ENCODE measurements at regions not wholly inside any gene's neighbourhood (a gene's known extent, or its start where the extent isn't known, plus 50 kb on each side); places are given as distances from the start of the nearest gene placed in this dataset.
A peak's percentile ranks its signal among the peaks of the same experiment; 100 is the strongest.

- no peaks in the 10 kb centered on the region for H3K79me2 ChIP-seq (replicated peaks; ENCODE audit: insufficient read depth)
- no peaks in the 10 kb centered on the region for H4K20me1 ChIP-seq (replicated peaks; ENCODE audit: insufficient read depth)
- ATAC-seq (no peak), DNase-seq (ENCODE audit: low spot score) (no peak)
- H3K4me3 ChIP-seq, result no peak overlapping the region
- Mint-ChIP-seq H3K36me3 (ENCODE audit: low read depth) (no peaks in the 10 kb centered on the region; the same call in 2 of the 3 replicates), H3K4me1 (peaks cover 4% of the 10 kb centered on the region; the same call in 2 of the 3 replicates), H3K4me3 (no peak overlapping the region), H3K27ac (no peak overlapping the region), H3K27me3 (ENCODE audit: insufficient read depth, low read depth, poor library complexity) (peaks cover 9% of the 10 kb centered on the region), H3K9me3 (no peaks in the 10 kb centered on the region)
- H3K4me2 ChIP-seq, result no peak overlapping the region
- no peak overlapping the region for H2AFZ ChIP-seq
- H3F3A ChIP-seq (replicated peaks; ENCODE audit: low read depth), result no peaks in the 10 kb centered on the region
- H3K36me3 ChIP-seq (ENCODE audit: insufficient read depth), result no peaks in the 10 kb centered on the region
- H3K27me3 ChIP-seq (ENCODE audit: insufficient read depth), result no peaks in the 10 kb centered on the region
- TF ChIP-seq ZNF114 (CRISPR knock-in tag; IDR thresholded peaks at IDR 0.05), result no peak
- no peak for TF ChIP-seq REST (IDR thresholded peaks at IDR 0.05; ENCODE audit: unreplicated experiment)
- peaks cover 47% of the 10 kb centered on the region for H3K9me2 ChIP-seq (ENCODE audit: insufficient read depth)
- H3K4me1 ChIP-seq (ENCODE audit: insufficient read depth), result no peaks in the 10 kb centered on the region
- no peak overlapping the region for H3K27ac ChIP-seq (ENCODE audit: low read depth)
Observed at GRCh38 chr5:135629666-135630065, 50.9 kb upstream of the CXCL14 start.

GRCh38 chr5:135628771-135629563 is 50.2 kb upstream of the CXCL14 start:
- Histone ChIP-seq H3F3A (replicated peaks; ENCODE audit: low read depth) (no peaks in the 10 kb centered on the region), H3K4me2 (no peak overlapping the region), H4K20me1 (replicated peaks; ENCODE audit: insufficient read depth) (no peaks in the 10 kb centered on the region), H3K4me3 (no peak overlapping the region), H3K27me3 (ENCODE audit: insufficient read depth) (no peaks in the 10 kb centered on the region), H3K79me2 (replicated peaks; ENCODE audit: insufficient read depth) (no peaks in the 10 kb centered on the region), H3K9me2 (ENCODE audit: insufficient read depth) (peaks cover 47% of the 10 kb centered on the region), H2AFZ (no peak overlapping the region), H3K4me1 (ENCODE audit: insufficient read depth) (no peaks in the 10 kb centered on the region), H3K27ac (ENCODE audit: low read depth) (no peak overlapping the region), H3K36me3 (ENCODE audit: insufficient read depth) (no peaks in the 10 kb centered on the region)
- no peaks in the 10 kb centered on the region for H3K9me3 Mint-ChIP-seq
- H3K27me3 Mint-ChIP-seq (ENCODE audit: insufficient read depth, low read depth, poor library complexity), result peaks cover 9% of the 10 kb centered on the region
- H3K36me3 Mint-ChIP-seq (ENCODE audit: low read depth), result no peaks in the 10 kb centered on the region; the same call in 2 of the 3 replicates
- H3K4me1 Mint-ChIP-seq, result peaks cover 4% of the 10 kb centered on the region; the same call in 2 of the 3 replicates
- DNase-seq (ENCODE audit: low spot score) (peak; percentile 51), ATAC-seq (peak; percentile 57)
- no peak overlapping the region for H3K4me3 Mint-ChIP-seq
- H3K27ac Mint-ChIP-seq, result no peak overlapping the region
- TF ChIP-seq EZH2phosphoT487 (IDR thresholded peaks at IDR 0.05; ENCODE audit: unreplicated experiment), result no peak
- no peak for TF ChIP-seq NANOG (IDR thresholded peaks at IDR 0.05; ENCODE audit: borderline replicate concordance)
- no peak for TF ChIP-seq STAT1 (IDR thresholded peaks at IDR 0.05; ENCODE audit: unreplicated experiment)
- no peak for TF ChIP-seq POLR2AphosphoS5 (IDR thresholded peaks at IDR 0.05; ENCODE audit: low read depth)
- TF ChIP-seq EZH2 (IDR thresholded peaks at IDR 0.05; ENCODE audit: low read depth, unreplicated experiment), result no peak
- no peak for TF ChIP-seq ZNF114 (CRISPR knock-in tag; IDR thresholded peaks at IDR 0.05)
- no peak for TF ChIP-seq CREB1 (CRISPR knock-in tag; IDR thresholded peaks at IDR 0.05; ENCODE audit: low read depth)
- TF ChIP-seq ZNF331 (CRISPR knock-in tag; IDR thresholded peaks at IDR 0.05; ENCODE audit: low read depth), result no peak
- TF ChIP-seq REST (IDR thresholded peaks at IDR 0.05; ENCODE audit: unreplicated experiment), result no peak
- TF ChIP-seq JUNB (IDR thresholded peaks at IDR 0.05; ENCODE audit: unreplicated experiment), result no peak
- TF ChIP-seq, protein P1, sequence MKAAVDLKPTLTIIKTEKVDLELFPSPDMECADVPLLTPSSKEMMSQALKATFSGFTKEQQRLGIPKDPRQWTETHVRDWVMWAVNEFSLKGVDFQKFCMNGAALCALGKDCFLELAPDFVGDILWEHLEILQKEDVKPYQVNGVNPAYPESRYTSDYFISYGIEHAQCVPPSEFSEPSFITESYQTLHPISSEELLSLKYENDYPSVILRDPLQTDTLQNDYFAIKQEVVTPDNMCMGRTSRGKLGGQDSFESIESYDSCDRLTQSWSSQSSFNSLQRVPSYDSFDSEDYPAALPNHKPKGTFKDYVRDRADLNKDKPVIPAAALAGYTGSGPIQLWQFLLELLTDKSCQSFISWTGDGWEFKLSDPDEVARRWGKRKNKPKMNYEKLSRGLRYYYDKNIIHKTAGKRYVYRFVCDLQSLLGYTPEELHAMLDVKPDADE (IDR thresholded peaks at IDR 0.05), result no peak
